ENCODE measurements at regions not wholly inside any gene's neighbourhood (a gene's known extent, or its start where the extent isn't known, plus 50 kb on each side); places are given as distances from the start of the nearest gene placed in this dataset.

DNA sequence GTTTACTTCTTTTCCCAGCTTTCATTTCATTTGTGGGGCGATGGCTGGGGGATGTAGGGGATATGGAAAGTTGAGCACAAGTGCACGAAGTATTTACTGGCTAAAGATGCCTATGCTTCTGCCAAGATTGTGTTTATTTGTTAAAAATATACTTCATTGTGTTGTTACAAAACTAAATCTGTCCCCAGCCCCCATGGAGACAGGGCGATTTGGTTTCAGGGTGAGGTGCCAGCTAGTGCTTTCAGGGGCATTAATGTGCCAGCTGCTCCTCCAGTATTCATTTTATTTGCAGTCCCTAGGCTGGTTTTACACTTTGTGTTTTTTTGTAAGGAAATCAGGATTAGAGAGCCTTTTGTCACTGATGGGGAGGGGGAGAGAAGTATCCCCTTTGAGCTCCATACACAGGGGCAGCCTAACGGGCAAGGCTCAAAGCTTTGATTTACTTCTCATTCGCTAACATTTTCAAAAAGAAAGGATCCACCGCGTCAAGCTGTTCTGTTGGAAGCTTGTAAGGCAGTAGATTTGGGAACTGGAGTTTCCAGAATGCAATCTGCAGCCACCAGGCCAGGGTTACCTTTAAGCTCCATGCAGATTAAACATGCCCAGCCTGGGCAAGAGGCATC lies 198.7 kb upstream of the PLEKHG7 start:
- no peak for TF ChIP-seq POLR2A (IDR thresholded peaks at IDR 0.05)
- TF ChIP-seq, protein P1, sequence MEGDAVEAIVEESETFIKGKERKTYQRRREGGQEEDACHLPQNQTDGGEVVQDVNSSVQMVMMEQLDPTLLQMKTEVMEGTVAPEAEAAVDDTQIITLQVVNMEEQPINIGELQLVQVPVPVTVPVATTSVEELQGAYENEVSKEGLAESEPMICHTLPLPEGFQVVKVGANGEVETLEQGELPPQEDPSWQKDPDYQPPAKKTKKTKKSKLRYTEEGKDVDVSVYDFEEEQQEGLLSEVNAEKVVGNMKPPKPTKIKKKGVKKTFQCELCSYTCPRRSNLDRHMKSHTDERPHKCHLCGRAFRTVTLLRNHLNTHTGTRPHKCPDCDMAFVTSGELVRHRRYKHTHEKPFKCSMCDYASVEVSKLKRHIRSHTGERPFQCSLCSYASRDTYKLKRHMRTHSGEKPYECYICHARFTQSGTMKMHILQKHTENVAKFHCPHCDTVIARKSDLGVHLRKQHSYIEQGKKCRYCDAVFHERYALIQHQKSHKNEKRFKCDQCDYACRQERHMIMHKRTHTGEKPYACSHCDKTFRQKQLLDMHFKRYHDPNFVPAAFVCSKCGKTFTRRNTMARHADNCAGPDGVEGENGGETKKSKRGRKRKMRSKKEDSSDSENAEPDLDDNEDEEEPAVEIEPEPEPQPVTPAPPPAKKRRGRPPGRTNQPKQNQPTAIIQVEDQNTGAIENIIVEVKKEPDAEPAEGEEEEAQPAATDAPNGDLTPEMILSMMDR (IDR thresholded peaks at IDR 0.05) = no peak

Measured in thyroid gland (tissue), 4 donors.